ENCODE measurements at regions not wholly inside any gene's neighbourhood (a gene's known extent, or its start where the extent isn't known, plus 50 kb on each side); places are given as distances from the start of the nearest gene placed in this dataset.
"Not testable (repeated sequence)": the region's sequence is repeated elsewhere in the genome, so short reads cannot be mapped to it uniquely, and the experiment has no call there.

- not testable (repeated sequence) for TF ChIP-seq POLR2A, POLR2AphosphoS5, CTCF (IDR thresholded peaks at IDR 0.05)
These were observed 232.5 kb downstream of the TUSC1 start for GRCh38 chr9:25445721-25446120.

Data from transverse colon (tissue), 4 donors.